Bronchial epithelial cell (primary cell): ENCODE measurements at regions not wholly inside any gene's neighbourhood (a gene's known extent, or its start where the extent isn't known, plus 50 kb on each side); places are given as distances from the start of the nearest gene placed in this dataset.
A peak's percentile ranks its signal among the peaks of the same experiment; 100 is the strongest.

Experiments used
- DNase-seq: peaks from one replicate; pipeline ENCODE4 v3.0.0-alpha.2; 2010; ENCODE audit warnings: low read depth
- FAIRE-seq: peaks from 2 replicates; lab custom pipeline; 2011; peaks lifted over from hg19 to GRCh38; lab: Jason Lieb, UNC
- H3K27me3 ChIP-seq: 2 replicates; pipeline ENCODE4 v1.5.1; 2011; ENCODE audit warnings: low read length; ENCODE audit not compliant: control insufficient read depth, insufficient read depth
- H3K36me3 ChIP-seq: 2 replicates; pipeline ENCODE4 v1.5.1; 2011; ENCODE audit warnings: low read length; ENCODE audit not compliant: control insufficient read depth, insufficient read depth
- H3K4me3 ChIP-seq: 2 replicates; pipeline ENCODE4 v1.5.1; 2011; ENCODE audit warnings: mild to moderate bottlenecking, low read depth, low read length, control low read depth
- CTCF ChIP-seq: IDR thresholded peaks from 2 replicates; pipeline ENCODE4 v1.5.1; 2011; ENCODE audit warnings: mild to moderate bottlenecking, moderate library complexity, low read length, control low read depth, inconsistent platforms; ENCODE audit not compliant: insufficient read depth, severe bottlenecking

GRCh38 chr6:132968419-132968950 is 154.1 kb downstream of the RPS12 start:
- H3K36me3 ChIP-seq = no peaks in the 10 kb centered on the region
- H3K27me3 ChIP-seq = no peaks in the 10 kb centered on the region
- TF ChIP-seq CTCF = no peak
- FAIRE-seq (no peak), DNase-seq (no peak)
- H3K4me3 ChIP-seq = no peak overlapping the region

GRCh38 chr6:132969196-132969595 is 154.8 kb downstream of the RPS12 start:
- no peaks in the 10 kb centered on the region for H3K36me3 ChIP-seq
- no peak for FAIRE-seq
- H3K4me3 ChIP-seq = no peak overlapping the region
- peak; percentile 68 for DNase-seq
- no peaks in the 10 kb centered on the region for H3K27me3 ChIP-seq
- TF ChIP-seq CTCF = no peak

- DNase-seq (peak; percentile 88), FAIRE-seq (no peak)
- H3K36me3 ChIP-seq = no peaks in the 10 kb centered on the region
- H3K4me3 ChIP-seq = no peak overlapping the region
- TF ChIP-seq CTCF = no peak
- H3K27me3 ChIP-seq = no peaks in the 10 kb centered on the region
These were observed 157.3 kb downstream of the RPS12 start for GRCh38 chr6:132971676-132972075.

- H3K36me3 ChIP-seq = no peaks in the 10 kb centered on the region
- H3K27me3 ChIP-seq = no peaks in the 10 kb centered on the region
- no peak for FAIRE-seq
- no peak for TF ChIP-seq CTCF
- H3K4me3 ChIP-seq = no peak overlapping the region
- DNase-seq = no peak
These were observed 157.9 kb downstream of the RPS12 start for GRCh38 chr6:132972254-132972653.

- no peak for TF ChIP-seq CTCF
- no peak for FAIRE-seq
- H3K36me3 ChIP-seq = no peaks in the 10 kb centered on the region
These were observed 158.6 kb downstream of the RPS12 start for GRCh38 chr6:132972971-132973370.

GRCh38 chr6:132973514-132973993 is 159.2 kb downstream of the RPS12 start:
- no peak for FAIRE-seq
- Histone ChIP-seq H3K27me3 (no peaks in the 10 kb centered on the region), H3K36me3 (no peaks in the 10 kb centered on the region), H3K4me3 (no peak overlapping the region)
- no peak for DNase-seq
- no peak for TF ChIP-seq CTCF

More at GRCh38 chr6:132972971-132973370, 158.6 kb downstream of the RPS12 start:
- DNase-seq = no peak
- no peak overlapping the region for H3K4me3 ChIP-seq
- no peaks in the 10 kb centered on the region for H3K27me3 ChIP-seq
